Left ventricle myocardium inferior (tissue), 1 donor: ENCODE measurements at regions not wholly inside any gene's neighbourhood (a gene's known extent, or its start where the extent isn't known, plus 50 kb on each side); places are given as distances from the start of the nearest gene placed in this dataset.

Experiments used
- DNase-seq: peaks from one replicate; pipeline ENCODE4 v3.0.0-alpha.2; 2020
- H3K27ac ChIP-seq: fragments of 200-600 bp; replicated peaks from 2 replicates; pipeline ENCODE4 v1.8.0; 2021
- H3K27me3 ChIP-seq: fragments of 200-600 bp; 2 replicates; pipeline ENCODE4 v1.8.0; 2021; ENCODE audit warnings: low read depth
- H3K36me3 ChIP-seq: fragments of 200-600 bp; 2 replicates; pipeline ENCODE4 v1.8.0; 2021
- H3K4me1 ChIP-seq: fragments of 200-600 bp; 2 replicates; pipeline ENCODE4 v1.8.0; 2021
- H3K4me3 ChIP-seq: fragments of 200-600 bp; 2 replicates; pipeline ENCODE4 v1.8.0; 2021; ENCODE audit warnings: mild to moderate bottlenecking, moderate library complexity
- H3K9me3 ChIP-seq: fragments of 200-600 bp; replicated peaks from 2 replicates; pipeline ENCODE4 v1.8.0; 2021
- CTCF ChIP-seq: fragments of 200-600 bp; IDR thresholded peaks from 2 replicates; pipeline ENCODE4 v1.8.0; 2021; ENCODE audit warnings: antibody characterized with exemption, mild to moderate bottlenecking, borderline replicate concordance
- intact Hi-C: fragments of 100-400 bp; cut with micrococcal nuclease; formaldehyde crosslinking; loops from one replicate; pipeline ENCODE4 v1.11.0; 2022
- donor health status: DM: no; HTN: yes; CAD: no; lungs with severe emphysema.

GRCh38 chr3:182215881-182216280 is 504.2 kb downstream of the SOX2 start:
- no peak for TF ChIP-seq CTCF
- intact Hi-C loops = no loop called here
- Histone ChIP-seq H3K27me3 (no peaks in the 10 kb centered on the region), H3K36me3 (no peaks in the 10 kb centered on the region), H3K4me1 (no peaks in the 10 kb centered on the region), H3K4me3 (no peak overlapping the region), H3K9me3 (no peaks in the 10 kb centered on the region), H3K27ac (no peak overlapping the region)
- no peak for DNase-seq

GRCh38 chr3:182216311-182216970 is 504.7 kb downstream of the SOX2 start:
- DNase-seq = no peak
- Histone ChIP-seq H3K27me3 (no peaks in the 10 kb centered on the region), H3K4me3 (no peak overlapping the region), H3K36me3 (no peaks in the 10 kb centered on the region), H3K4me1 (no peaks in the 10 kb centered on the region), H3K9me3 (no peaks in the 10 kb centered on the region), H3K27ac (no peak overlapping the region)
- intact Hi-C loops = no loop called here
- TF ChIP-seq CTCF = no peak

GRCh38 chr3:182220013-182220412 is 508.3 kb downstream of the SOX2 start:
- Histone ChIP-seq H3K27ac (no peak overlapping the region), H3K27me3 (no peaks in the 10 kb centered on the region), H3K4me1 (no peaks in the 10 kb centered on the region), H3K9me3 (peaks cover 6% of the 10 kb centered on the region), H3K36me3 (no peaks in the 10 kb centered on the region), H3K4me3 (no peak overlapping the region)
- intact Hi-C loops = no loop called here
- TF ChIP-seq CTCF = no peak
- no peak for DNase-seq

- H3K27me3 ChIP-seq = no peaks in the 10 kb centered on the region
- H3K36me3 ChIP-seq = no peaks in the 10 kb centered on the region
- no peak for TF ChIP-seq CTCF
- H3K4me1 ChIP-seq = no peaks in the 10 kb centered on the region
- H3K27ac ChIP-seq = no peak overlapping the region
- no peak for DNase-seq
- intact Hi-C loops = no loop called here
- no peak overlapping the region for H3K4me3 ChIP-seq
- peaks cover 7% of the 10 kb centered on the region for H3K9me3 ChIP-seq
Observed at GRCh38 chr3:182220471-182220870, 508.7 kb downstream of the SOX2 start.

GRCh38 chr3:182226995-182227394 is 515.3 kb downstream of the SOX2 start:
- TF ChIP-seq CTCF = no peak
- no peaks in the 10 kb centered on the region for H3K36me3 ChIP-seq
- no peak for DNase-seq
- H3K27me3 ChIP-seq = no peaks in the 10 kb centered on the region
- no peaks in the 10 kb centered on the region for H3K4me1 ChIP-seq
- intact Hi-C loops = no loop called here
- H3K27ac ChIP-seq = no peak overlapping the region
- no peak overlapping the region for H3K4me3 ChIP-seq
- peaks cover 10% of the 10 kb centered on the region for H3K9me3 ChIP-seq
